Posterior vena cava (tissue), 2 donors: ENCODE measurements at regions not wholly inside any gene's neighbourhood (a gene's known extent, or its start where the extent isn't known, plus 50 kb on each side); places are given as distances from the start of the nearest gene placed in this dataset.

Source experiments
- DNase-seq: peaks from one replicate; pipeline ENCODE4 v3.0.0-alpha.2; 2020; ENCODE audit warnings: low spot score
- intact Hi-C, 2 donors: fragments of 100-400 bp; cut with DNase I; formaldehyde crosslinking; loops; one replicate each; pipeline versions ENCODE4 v1.14.1 to v1.14.2; 2022 to 2023
- donor health status: DM: yes; HTN: yes; CAD: no.
- donor health status: DM: yes; HTN: yes; CAD: no.

DNA sequence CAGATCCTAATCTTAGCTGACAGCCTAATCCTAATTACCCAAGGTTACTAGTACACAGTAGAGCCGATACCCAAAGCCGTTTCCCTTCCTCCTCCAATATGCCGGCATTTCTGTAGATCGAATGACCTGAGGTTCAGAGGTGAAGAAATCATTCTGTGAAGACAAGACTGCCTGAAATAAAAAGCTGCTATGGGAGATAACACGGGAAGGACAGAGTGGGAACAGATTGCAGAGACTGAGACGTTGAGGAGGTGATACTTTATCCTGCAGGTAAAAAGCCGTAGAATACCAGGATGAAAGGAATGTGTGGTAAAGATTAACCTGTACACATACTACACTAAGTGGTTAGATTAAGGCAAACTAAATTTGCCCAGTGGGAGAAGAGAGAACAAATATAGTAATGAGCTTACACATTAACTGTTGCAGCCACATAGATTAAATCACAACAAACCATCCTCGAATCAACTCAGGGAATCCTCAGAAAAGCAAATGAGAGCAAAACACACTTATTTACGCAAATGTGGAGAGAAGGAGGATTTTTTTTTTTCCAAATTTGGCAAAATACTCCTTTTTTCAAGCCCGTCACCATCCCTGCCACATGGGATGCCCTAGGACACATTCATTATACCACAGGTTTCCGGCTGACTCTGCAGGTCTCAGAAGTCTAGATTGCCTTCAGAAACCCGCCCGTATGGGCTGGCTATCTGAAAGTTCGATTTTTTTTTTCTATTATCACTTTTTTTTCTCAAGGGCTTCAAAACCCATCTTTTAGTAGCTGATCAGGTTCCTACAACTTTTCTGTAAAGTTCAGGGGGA lies 188.0 kb downstream of the TTC8 start:
- no peak for DNase-seq
- intact Hi-C loops = no loop called here

DNA sequence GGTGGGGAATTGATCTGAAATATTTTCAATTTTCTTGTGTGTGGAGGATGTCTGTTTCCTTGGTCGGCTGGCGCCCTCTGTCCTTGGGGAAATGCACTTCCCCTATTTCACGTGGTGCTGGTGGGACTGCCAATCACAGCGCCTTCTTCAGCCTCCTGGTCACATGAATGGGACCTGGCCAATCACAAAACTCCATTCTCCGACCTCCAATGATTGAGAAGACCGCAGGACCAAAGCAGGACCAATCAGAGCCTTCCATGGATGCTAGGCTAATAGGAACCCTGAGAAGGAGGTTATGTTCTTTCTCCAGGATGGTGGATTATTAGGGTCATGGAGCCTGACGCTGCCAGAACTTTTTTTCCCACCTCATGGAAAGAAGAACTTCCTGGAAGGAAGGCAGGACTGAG lies 188.7 kb downstream of the TTC8 start:
- intact Hi-C loops = no loop called here
- DNase-seq = no peak

DNA sequence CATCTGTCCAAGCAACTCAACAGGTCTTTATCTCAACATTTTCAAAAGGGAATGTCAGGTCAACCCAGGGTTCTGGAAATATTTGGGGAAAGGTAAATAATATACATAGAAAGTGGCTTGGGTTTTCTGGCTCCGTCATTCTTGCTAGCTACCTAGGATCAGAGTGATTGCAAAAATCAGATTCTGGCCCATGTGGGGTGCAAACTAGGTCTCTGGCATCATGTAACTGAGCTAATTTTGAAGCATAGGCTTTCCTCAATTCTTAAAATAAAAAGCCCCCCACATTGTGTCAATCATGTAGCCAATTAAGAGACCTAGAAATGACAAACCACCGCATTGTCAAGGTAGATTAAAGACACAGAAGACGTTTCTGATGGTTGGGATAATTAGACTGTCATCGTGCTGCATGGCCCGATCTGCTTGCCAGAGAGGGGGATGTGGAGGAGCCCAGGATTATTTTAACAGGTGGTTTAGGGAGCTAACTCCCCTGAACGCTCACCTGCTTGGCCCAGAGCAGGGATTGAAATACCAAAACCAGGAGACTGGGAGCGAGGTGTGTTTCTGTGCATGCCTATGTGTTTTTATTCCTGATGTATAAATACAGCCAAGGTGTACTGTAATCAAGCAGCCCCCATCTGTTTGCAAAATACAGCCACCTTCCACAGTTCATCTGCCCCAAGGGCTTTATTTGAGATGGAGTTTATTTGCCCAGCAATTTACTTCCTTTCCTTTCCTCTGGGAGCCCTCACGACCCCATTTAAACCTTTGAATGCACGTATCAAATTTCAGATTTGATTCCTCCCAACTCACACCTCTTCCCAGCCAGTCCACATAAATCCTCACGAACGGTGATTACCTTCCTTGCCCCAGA lies 189.5 kb downstream of the TTC8 start:
- DNase-seq = no peak
- intact Hi-C loops = no loop called here

DNA sequence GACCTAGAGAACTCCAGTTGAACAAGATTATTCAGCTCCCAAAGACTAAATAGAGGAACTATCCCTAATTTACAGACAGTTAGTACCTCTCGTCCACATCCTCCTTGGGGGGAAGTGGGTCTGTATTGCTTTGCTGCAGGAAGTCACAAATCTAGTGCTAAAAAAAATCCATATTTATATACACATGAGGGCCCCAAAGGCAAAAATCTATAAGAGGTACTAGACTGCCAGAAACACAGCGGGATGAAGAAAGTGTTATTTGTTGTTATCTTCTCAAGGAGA lies 190.1 kb downstream of the TTC8 start:
- no peak for DNase-seq
- intact Hi-C loops = no loop called here

- DNase-seq = no peak
- intact Hi-C loops = no loop called here
Observed at GRCh38 chr14:89015016-89015415, 190.6 kb downstream of the TTC8 start.

DNA sequence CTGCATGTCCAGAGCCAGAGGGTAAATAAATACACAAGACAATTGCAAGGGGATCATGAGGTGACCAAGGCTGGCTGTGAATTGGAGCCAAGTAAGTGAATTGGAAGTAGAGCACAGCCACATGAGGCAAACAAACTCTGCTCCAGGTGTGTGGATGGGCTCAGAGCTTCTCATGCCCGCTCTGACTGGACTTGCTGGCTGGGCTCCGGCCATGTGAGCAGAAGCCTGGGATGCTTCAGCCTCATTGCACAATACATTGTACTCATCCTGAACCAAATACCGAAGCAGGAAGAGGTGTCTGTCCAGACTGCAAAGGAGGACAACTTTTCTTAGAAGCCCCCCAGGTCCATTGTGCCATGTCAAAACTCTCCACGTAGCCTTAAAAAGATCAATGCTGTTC lies 193.0 kb downstream of the TTC8 start:
- DNase-seq = no peak
- intact Hi-C loops = no loop called here

- intact Hi-C loops = no loop called here
Observed at GRCh38 chr14:89022274-89022673, 197.8 kb downstream of the TTC8 start.

DNA sequence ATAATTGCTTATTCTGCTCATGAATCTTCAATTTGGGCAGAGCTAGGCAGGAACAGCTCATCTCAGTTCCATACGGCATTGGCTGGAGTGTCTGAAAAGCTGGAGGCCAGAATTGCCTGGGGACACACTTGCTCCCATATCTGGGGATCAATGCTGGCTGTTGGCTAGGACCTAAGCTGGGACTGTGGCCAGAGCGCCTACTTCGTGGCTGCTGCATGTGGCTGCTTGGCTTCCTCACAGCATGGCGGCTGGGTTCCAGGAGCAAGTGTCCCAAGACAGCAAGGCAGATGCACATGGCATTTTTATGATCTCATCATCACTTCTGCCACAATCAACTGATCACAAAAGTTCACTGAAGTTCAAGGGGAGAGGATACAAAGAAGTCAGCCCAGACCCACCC lies 200.2 kb downstream of the TTC8 start:
- intact Hi-C loops = loop anchor here in 1 of 2 donors (5.0 kb wide), 1 partner anchor 888 kb away; no protein-coding TSS in a partner anchor
- DNase-seq = no peak

More at GRCh38 chr14:89022274-89022673, 197.8 kb downstream of the TTC8 start:
- DNase-seq = no peak

- intact Hi-C loops = loop anchor here in 1 of 2 donors (5.0 kb wide), 1 partner anchor 887 kb away; no protein-coding TSS in a partner anchor
- DNase-seq = no peak
Observed at GRCh38 chr14:89025561-89026236, 201.2 kb downstream of the TTC8 start.

GRCh38 chr14:89027097-89027740 lies 202.8 kb downstream of the TTC8 start:
- peak; percentile 90 for DNase-seq
- intact Hi-C loops = loop anchor here in 1 of 2 donors (5.0 kb wide), 1 partner anchor 885 kb away; no protein-coding TSS in a partner anchor

- no peak for DNase-seq
- intact Hi-C loops = loop anchor here in 1 of 2 donors (5.0 kb wide), 1 partner anchor 884 kb away; no protein-coding TSS in a partner anchor
Observed at GRCh38 chr14:89028462-89029134, 204.1 kb downstream of the TTC8 start.

- intact Hi-C loops = loop anchor here (5.0 to 10.0 kb wide), 2 partner anchors 882 to 885 kb away; no protein-coding TSS in a partner anchor
- no peak for DNase-seq
Observed at GRCh38 chr14:89029961-89030694, 205.7 kb downstream of the TTC8 start.

- intact Hi-C loops = loop anchor here in 1 of 2 donors (10.0 kb wide), 1 partner anchor 884 kb away; no protein-coding TSS in a partner anchor
Observed at GRCh38 chr14:89030921-89031320, 206.5 kb downstream of the TTC8 start.

DNA sequence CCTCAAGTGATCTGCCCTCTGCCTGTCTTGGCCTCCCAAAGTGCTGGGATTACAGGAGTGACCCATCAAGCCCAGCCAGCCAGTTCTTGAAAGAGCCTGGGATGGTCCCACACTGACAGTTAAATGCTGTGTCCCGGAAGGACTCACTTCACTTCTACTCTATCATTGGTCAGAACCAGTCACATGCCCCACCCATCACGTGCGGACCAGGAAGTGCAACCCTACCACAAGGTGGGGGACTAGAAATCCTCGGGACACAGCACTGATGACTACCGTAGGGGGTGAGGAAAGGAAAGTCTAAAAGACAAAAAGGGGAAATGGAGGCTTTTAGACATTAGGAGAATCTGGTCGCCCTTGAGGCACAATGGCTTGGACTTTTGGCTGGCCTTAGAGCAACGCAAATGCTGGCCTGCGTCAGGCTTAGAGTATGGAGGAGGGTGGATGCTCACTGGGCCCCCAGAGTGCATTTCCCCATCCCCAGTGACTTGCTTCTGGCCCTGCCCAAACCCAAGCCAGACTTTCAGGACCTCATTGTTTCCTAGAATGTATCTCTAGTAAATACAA lies 207.7 kb downstream of the TTC8 start:
- intact Hi-C loops = loop anchor here in 1 of 2 donors (10.0 kb wide), 1 partner anchor 883 kb away; no protein-coding TSS in a partner anchor

More at GRCh38 chr14:89030921-89031320, 206.5 kb downstream of the TTC8 start:
- DNase-seq = no peak

DNA sequence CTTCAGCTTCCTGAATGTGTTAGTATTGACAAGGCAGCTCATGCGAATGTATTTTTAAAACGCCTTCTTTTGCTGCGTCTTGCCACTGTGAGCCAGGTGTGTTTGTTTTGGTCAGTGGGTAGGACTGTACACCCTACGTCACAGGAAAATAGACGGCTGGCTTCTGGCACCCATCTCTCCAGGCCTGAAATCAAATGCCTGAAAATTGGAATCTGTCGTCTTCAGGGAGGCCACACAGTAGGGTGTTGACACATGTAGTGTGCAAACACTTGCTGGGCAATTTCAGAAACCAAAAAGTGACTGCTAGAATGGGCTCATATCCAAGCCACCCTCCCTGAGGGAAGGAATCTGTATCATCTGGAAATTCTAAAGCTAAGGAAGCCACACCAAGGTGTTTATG lies 209.3 kb downstream of the TTC8 start:
- no peak for DNase-seq
- intact Hi-C loops = loop anchor here in 1 of 2 donors (10.0 kb wide), 1 partner anchor 881 kb away; no protein-coding TSS in a partner anchor

More for the DNA sequence above, 207.7 kb downstream of the TTC8 start:
- DNase-seq = no peak

GRCh38 chr14:89036371-89036770 lies 211.9 kb downstream of the TTC8 start:
- intact Hi-C loops = loop anchor here in 1 of 2 donors (10.0 kb wide), 1 partner anchor 878 kb away; no protein-coding TSS in a partner anchor
- DNase-seq = no peak

- intact Hi-C loops = loop anchor here in 1 of 2 donors (10.0 kb wide), 1 partner anchor 878 kb away; no protein-coding TSS in a partner anchor
Observed at GRCh38 chr14:89037065-89037464, 212.6 kb downstream of the TTC8 start.

More at GRCh38 chr14:89037065-89037464, 212.6 kb downstream of the TTC8 start:
- no peak for DNase-seq
